ENCODE measurements at regions not wholly inside any gene's neighbourhood (a gene's known extent, or its start where the extent isn't known, plus 50 kb on each side); places are given as distances from the start of the nearest gene placed in this dataset.

GRCh38 chr12:73277971-73278370 lies 1005.8 kb downstream of the TRHDE start:
- TF ChIP-seq POLR2A (IDR thresholded peaks at IDR 0.05) (no peak), CTCF (IDR thresholded peaks at IDR 0.05) (no peak), POLR2AphosphoS5 (IDR thresholded peaks at IDR 0.05) (no peak), EP300 (IDR thresholded peaks at IDR 0.05) (no peak)
